ENCODE measurements at regions not wholly inside any gene's neighbourhood (a gene's known extent, or its start where the extent isn't known, plus 50 kb on each side); places are given as distances from the start of the nearest gene placed in this dataset.

DNA sequence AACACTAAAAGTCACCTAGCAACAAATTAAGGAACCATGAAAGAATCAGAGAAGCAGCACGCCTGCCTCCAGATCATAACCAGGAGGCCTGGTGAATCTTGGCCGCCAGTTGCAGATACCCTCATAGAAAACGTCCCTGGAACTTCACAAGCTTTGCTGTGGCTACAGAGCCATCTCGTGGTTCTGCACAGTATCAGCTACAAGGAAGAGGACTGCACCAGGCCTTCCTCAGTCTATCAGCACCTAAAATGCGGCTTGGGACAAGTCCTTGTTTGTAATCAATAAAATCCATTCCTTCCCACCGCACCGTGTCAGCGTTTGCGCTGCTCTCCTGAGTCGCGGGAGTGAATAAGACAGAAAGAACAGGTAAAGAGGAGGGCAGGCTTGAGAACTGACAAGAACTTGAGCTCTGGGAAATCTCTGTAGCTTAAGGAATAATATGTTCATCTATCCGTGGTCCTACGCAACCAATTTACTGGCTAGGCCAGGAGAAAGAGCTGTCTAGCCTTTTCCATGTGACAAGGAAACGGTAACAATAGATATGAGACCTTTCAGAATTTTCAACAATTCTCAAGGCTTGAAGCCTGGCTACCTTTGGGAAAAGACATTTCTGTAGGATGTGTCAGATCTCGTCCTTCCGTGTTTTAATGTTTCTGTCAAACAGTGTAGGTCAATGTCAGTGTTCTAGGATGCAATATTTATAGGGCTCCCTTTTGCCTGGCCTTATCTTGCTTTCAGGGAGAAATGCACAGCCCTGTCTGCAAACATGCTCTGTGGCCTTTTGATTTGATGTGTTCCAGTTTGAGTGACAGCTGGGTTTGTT is 128.5 kb upstream of the RAB12 start:
- peaks cover 14% of the 10 kb centered on the region for H3K27me3 Mint-ChIP-seq
- H3K27ac Mint-ChIP-seq: no peak overlapping the region
- ChIA-PET POLR2A (no interaction called here), CTCF (interaction anchor here (0.7 to 3.9 kb wide), 4 partner anchors 9 to 507 kb away, joined by 3 to 28 read pairs (median 3); no protein-coding TSS in a partner anchor)
- no peaks in the 10 kb centered on the region for H3K9me3 Mint-ChIP-seq
- peaks cover 2% of the 10 kb centered on the region for H3K4me1 Mint-ChIP-seq
- no peak for ATAC-seq (ENCODE audit: low read depth)
- H3K36me3 Mint-ChIP-seq (ENCODE audit: low read depth): no peaks in the 10 kb centered on the region
- intact Hi-C loops (cut with micrococcal nuclease): no loop called here
- H3K4me3 Mint-ChIP-seq: no peak overlapping the region
- no peak for DNase-seq
- TF ChIP-seq, protein P1, sequence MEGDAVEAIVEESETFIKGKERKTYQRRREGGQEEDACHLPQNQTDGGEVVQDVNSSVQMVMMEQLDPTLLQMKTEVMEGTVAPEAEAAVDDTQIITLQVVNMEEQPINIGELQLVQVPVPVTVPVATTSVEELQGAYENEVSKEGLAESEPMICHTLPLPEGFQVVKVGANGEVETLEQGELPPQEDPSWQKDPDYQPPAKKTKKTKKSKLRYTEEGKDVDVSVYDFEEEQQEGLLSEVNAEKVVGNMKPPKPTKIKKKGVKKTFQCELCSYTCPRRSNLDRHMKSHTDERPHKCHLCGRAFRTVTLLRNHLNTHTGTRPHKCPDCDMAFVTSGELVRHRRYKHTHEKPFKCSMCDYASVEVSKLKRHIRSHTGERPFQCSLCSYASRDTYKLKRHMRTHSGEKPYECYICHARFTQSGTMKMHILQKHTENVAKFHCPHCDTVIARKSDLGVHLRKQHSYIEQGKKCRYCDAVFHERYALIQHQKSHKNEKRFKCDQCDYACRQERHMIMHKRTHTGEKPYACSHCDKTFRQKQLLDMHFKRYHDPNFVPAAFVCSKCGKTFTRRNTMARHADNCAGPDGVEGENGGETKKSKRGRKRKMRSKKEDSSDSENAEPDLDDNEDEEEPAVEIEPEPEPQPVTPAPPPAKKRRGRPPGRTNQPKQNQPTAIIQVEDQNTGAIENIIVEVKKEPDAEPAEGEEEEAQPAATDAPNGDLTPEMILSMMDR (IDR thresholded peaks at IDR 0.05): no peak

DNA sequence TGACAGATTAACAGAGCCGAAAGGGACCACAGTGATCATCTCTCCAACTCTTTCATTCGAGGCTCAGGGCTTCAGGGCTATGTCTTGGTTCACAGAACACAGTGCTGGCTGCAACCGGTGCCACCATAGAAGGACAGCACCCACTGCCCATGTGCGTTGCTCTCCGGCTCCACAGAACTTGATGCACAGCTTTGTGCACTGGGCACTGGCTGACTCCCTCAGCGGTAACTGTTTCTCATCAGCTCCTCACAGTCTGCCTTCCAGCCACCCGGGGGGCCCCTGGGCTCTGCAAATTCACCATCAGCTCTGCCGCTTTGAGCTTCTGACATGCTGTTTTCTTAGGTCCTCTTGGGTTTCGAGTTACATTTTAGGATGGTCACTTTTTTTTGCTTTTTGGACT is 124.3 kb upstream of the RAB12 start:
- H3K4me3 Mint-ChIP-seq: no peak overlapping the region
- no peaks in the 10 kb centered on the region for H3K4me1 Mint-ChIP-seq
- DNase-seq (no peak), ATAC-seq (ENCODE audit: low read depth) (no peak)
- peaks cover 2% of the 10 kb centered on the region for H3K27me3 Mint-ChIP-seq
- no peaks in the 10 kb centered on the region for H3K36me3 Mint-ChIP-seq (ENCODE audit: low read depth)
- TF ChIP-seq, protein P1 (IDR thresholded peaks at IDR 0.05): no peak
- ChIA-PET POLR2A (no interaction called here), CTCF (no interaction called here)
- H3K27ac Mint-ChIP-seq: no peak overlapping the region
- no peaks in the 10 kb centered on the region for H3K9me3 Mint-ChIP-seq
- intact Hi-C loops (cut with micrococcal nuclease): no loop called here

DNA sequence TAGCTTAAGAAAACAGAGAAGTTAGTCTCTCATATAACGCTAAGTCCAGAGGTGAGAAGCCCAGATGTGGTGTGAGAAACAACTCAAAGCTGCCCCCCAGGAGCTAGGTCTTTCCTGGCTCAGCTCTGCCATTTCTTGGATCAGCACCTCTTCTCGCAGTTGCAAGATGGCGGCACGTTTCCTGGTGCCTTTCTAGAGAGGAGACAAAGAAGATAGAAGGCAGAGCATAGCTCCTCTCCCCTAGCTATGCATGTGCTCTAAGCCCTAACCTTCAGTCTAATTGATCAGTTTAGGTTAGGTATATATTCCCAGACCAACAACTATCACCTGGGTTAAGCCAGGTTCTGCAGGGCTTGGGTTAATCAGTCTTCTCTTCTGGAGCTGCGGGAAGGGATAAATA is 119.5 kb upstream of the RAB12 start:
- Mint-ChIP-seq H3K27me3 (peaks cover 8% of the 10 kb centered on the region), H3K4me1 (no peaks in the 10 kb centered on the region), H3K4me3 (no peak overlapping the region), H3K36me3 (ENCODE audit: low read depth) (no peaks in the 10 kb centered on the region), H3K9me3 (no peaks in the 10 kb centered on the region), H3K27ac (no peak overlapping the region)
- intact Hi-C loops (cut with micrococcal nuclease): no loop called here
- ChIA-PET POLR2A (no interaction called here), CTCF (interaction anchor here (0.8 to 1.3 kb wide), 2 partner anchors 8 to 11 kb away, joined by 3 to 4 read pairs; no protein-coding TSS in a partner anchor)
- TF ChIP-seq, protein P1 (IDR thresholded peaks at IDR 0.05): no peak
- ATAC-seq (ENCODE audit: low read depth) (no peak), DNase-seq (no peak)

DNA sequence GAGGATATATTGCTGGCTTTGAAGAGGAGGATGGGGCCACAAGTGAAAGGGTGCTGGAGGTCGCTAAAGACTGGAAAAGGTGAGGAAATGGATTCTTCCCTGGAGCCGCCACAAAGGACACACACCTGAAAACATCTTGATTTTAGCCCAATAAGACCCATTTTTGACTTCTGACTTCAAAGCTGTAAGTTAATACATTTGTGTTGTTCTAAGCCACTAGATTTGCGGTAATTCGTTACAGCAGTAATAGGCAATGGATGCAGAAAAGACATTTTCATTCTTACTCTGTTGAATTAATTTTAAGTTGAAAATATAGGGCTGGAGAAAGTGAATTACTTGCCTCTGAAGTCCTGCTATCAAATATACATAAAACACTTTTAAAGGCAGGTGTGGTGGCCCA is 117.7 kb upstream of the RAB12 start:
- H3K9me3 Mint-ChIP-seq: no peaks in the 10 kb centered on the region
- ChIA-PET POLR2A (no interaction called here), CTCF (no interaction called here)
- ATAC-seq (ENCODE audit: low read depth) (no peak), DNase-seq (no peak)
- intact Hi-C loops (cut with micrococcal nuclease): no loop called here
- H3K27ac Mint-ChIP-seq: no peak overlapping the region
- H3K36me3 Mint-ChIP-seq (ENCODE audit: low read depth): no peaks in the 10 kb centered on the region
- no peaks in the 10 kb centered on the region for H3K4me1 Mint-ChIP-seq
- H3K27me3 Mint-ChIP-seq: peaks cover 14% of the 10 kb centered on the region
- TF ChIP-seq, protein P1 (IDR thresholded peaks at IDR 0.05): no peak
- H3K4me3 Mint-ChIP-seq: no peak overlapping the region

DNA sequence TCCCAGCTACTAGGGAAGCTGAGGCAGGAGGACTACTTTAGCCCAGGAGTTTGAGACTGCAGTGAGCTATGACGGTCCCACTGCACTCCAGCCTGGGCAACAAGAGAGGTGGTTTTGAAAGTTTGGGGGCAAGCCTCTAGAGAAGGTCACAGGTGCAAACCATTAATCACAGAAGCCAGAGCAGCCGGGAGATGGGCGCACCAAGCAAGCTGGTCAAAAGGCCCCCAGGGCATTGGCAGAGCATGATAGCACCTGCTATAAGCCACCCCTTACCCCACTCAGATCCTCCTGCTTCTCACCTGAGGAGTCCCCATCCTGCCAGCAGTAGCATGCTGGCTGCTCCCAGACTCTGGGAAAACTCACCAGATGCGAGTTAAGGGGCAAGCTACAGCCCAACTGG is 116.1 kb upstream of the RAB12 start:
- intact Hi-C loops (cut with micrococcal nuclease): no loop called here
- peaks cover 2% of the 10 kb centered on the region for H3K9me3 Mint-ChIP-seq
- ATAC-seq (ENCODE audit: low read depth) (no peak), DNase-seq (no peak)
- no peak overlapping the region for H3K4me3 Mint-ChIP-seq
- H3K36me3 Mint-ChIP-seq (ENCODE audit: low read depth): no peaks in the 10 kb centered on the region
- H3K27me3 Mint-ChIP-seq: peaks cover 14% of the 10 kb centered on the region
- ChIA-PET CTCF (no interaction called here), POLR2A (no interaction called here)
- H3K27ac Mint-ChIP-seq: no peak overlapping the region
- TF ChIP-seq, protein P1 (IDR thresholded peaks at IDR 0.05): no peak
- no peaks in the 10 kb centered on the region for H3K4me1 Mint-ChIP-seq

All from activated B cell treated with CpG ODN at 0.5 μM for 24 hours (primary cell).